MCF 10A (cell line): ENCODE measurements at regions not wholly inside any gene's neighbourhood (a gene's known extent, or its start where the extent isn't known, plus 50 kb on each side); places are given as distances from the start of the nearest gene placed in this dataset.
"Not testable (repeated sequence)": the region's sequence is repeated elsewhere in the genome, so short reads cannot be mapped to it uniquely, and the experiment has no call there.

Experiments used
- BruUV-seq: library from RNA; stranded (reverse); fragments of 400-500 nt; replicated peaks from 2 replicates; lab custom pipeline; 2021; lab: Mats Ljungman, UMichigan
- CTCF ChIA-PET: fragments of 300-600 bp; sonication (Branson Sonifier 250); formaldehyde crosslinking; extraction: SDS; loops from one replicate; lab custom pipeline; 2021; ENCODE audit warnings: antibody characterized with exemption, inconsistent platforms; lab: Yijun Ruan, JAX
- POLR2A ChIA-PET: fragments of 300-600, 350-650 bp; sonication (Branson Sonifier 250); formaldehyde crosslinking; extraction: SDS; loops from one replicate; lab custom pipeline; 2020; ENCODE audit warnings: antibody characterized with exemption, inconsistent platforms; lab: Yijun Ruan, JAX
- DNase-seq: peaks from one replicate; pipeline ENCODE4 v3.0.0-alpha.2; 2018; ENCODE audit not compliant: unreplicated experiment
- H3K27ac Mint-ChIP-seq: one replicate; pipeline ENCODE4 v1.8.0; 2022; ENCODE audit warnings: mild to moderate bottlenecking, low read depth, mixed read lengths; ENCODE audit not compliant: unreplicated experiment
- H3K27me3 Mint-ChIP-seq: one replicate; pipeline ENCODE4 v1.8.0; 2022; ENCODE audit warnings: mixed read lengths; ENCODE audit not compliant: insufficient read depth, unreplicated experiment
- H3K36me3 Mint-ChIP-seq: one replicate; pipeline ENCODE4 v1.8.0; 2022; ENCODE audit warnings: mild to moderate bottlenecking, moderate library complexity, mixed read lengths; ENCODE audit not compliant: insufficient read depth, unreplicated experiment
- H3K4me1 Mint-ChIP-seq: one replicate; pipeline ENCODE4 v1.8.0; 2022; ENCODE audit warnings: mixed read lengths; ENCODE audit not compliant: insufficient read depth, unreplicated experiment
- H3K4me3 Mint-ChIP-seq: one replicate; pipeline ENCODE4 v1.8.0; 2022; ENCODE audit warnings: mild to moderate bottlenecking, moderate library complexity, mixed read lengths; ENCODE audit not compliant: unreplicated experiment
- H3K9me3 Mint-ChIP-seq: one replicate; pipeline ENCODE4 v1.8.0; 2022; ENCODE audit warnings: mixed read lengths; ENCODE audit not compliant: unreplicated experiment
- intact Hi-C: fragments of 100-400 bp; cut with micrococcal nuclease; formaldehyde crosslinking; loops from 2 replicates; pipeline ENCODE4 v1.14.1; 2022
- TF ChIP-seq, protein P1 (sequence below): fragments of 200-600 bp; IDR thresholded peaks from one replicate; pipeline ENCODE4 v1.8.0; 2022; ENCODE audit warnings: antibody characterized with exemption, mild to moderate bottlenecking; ENCODE audit not compliant: unreplicated experiment

DNA sequence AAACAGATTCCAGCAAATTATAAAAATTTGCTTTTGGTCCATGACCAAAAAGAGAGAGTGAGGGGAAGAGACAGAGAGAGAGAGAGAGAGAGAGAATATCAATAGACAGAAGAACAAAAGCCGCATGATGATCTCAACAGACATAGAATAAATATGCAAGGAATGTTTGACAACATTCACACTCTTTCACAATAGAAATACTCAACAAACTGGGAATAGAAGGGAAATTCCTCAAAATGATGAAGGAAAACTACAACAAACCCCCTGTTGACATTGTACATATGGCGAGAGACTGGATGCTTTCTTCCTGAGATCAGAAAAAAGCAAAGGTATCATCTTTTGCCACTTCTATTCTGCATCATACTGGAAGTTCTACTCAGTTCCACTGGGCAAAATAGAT, 309.7 kb downstream of the RAD51AP2 start:
- no peak overlapping the region for H3K27ac Mint-ChIP-seq
- POLR2A ChIA-PET, result no interaction called here
- peak; percentile 34 for DNase-seq
- intact Hi-C loops, result no loop called here
- H3K36me3 Mint-ChIP-seq, result no peaks in the 10 kb centered on the region
- H3K4me1 Mint-ChIP-seq, result peaks cover 10% of the 10 kb centered on the region
- TF ChIP-seq, protein P1, sequence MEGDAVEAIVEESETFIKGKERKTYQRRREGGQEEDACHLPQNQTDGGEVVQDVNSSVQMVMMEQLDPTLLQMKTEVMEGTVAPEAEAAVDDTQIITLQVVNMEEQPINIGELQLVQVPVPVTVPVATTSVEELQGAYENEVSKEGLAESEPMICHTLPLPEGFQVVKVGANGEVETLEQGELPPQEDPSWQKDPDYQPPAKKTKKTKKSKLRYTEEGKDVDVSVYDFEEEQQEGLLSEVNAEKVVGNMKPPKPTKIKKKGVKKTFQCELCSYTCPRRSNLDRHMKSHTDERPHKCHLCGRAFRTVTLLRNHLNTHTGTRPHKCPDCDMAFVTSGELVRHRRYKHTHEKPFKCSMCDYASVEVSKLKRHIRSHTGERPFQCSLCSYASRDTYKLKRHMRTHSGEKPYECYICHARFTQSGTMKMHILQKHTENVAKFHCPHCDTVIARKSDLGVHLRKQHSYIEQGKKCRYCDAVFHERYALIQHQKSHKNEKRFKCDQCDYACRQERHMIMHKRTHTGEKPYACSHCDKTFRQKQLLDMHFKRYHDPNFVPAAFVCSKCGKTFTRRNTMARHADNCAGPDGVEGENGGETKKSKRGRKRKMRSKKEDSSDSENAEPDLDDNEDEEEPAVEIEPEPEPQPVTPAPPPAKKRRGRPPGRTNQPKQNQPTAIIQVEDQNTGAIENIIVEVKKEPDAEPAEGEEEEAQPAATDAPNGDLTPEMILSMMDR, result no peak
- CTCF ChIA-PET, result no interaction called here
- no TSS peak for BruUV-seq
- H3K27me3 Mint-ChIP-seq, result no peaks in the 10 kb centered on the region
- no peaks in the 10 kb centered on the region for H3K9me3 Mint-ChIP-seq
- peak overlapping the region; percentile 8 for H3K4me3 Mint-ChIP-seq

DNA sequence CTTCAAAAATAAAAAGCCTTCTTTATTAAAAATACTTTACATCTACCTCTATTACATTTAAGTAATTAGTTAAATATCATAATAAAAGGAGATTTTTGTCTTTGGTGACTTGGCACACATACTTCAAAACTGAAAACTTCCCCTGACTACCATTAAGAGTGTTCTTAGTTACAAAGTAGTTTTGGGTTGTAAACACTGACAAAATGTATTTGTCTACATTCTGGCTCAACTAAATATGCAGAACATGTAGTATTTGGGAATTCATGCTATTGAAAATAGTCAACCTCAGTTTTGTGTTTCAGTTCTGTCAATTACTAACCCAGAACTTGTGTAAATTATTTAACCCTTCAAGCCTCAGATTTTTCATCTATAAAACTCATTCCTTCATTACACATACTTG, 311.5 kb downstream of the RAD51AP2 start:
- POLR2A ChIA-PET, result no interaction called here
- CTCF ChIA-PET, result no interaction called here
- Mint-ChIP-seq H3K4me3 (no peak overlapping the region), H3K9me3 (no peaks in the 10 kb centered on the region), H3K4me1 (peaks cover 10% of the 10 kb centered on the region), H3K27ac (no peak overlapping the region), H3K27me3 (no peaks in the 10 kb centered on the region), H3K36me3 (no peaks in the 10 kb centered on the region)
- DNase-seq, result no peak
- no TSS peak for BruUV-seq
- TF ChIP-seq, protein P1, result no peak
- intact Hi-C loops, result no loop called here

DNA sequence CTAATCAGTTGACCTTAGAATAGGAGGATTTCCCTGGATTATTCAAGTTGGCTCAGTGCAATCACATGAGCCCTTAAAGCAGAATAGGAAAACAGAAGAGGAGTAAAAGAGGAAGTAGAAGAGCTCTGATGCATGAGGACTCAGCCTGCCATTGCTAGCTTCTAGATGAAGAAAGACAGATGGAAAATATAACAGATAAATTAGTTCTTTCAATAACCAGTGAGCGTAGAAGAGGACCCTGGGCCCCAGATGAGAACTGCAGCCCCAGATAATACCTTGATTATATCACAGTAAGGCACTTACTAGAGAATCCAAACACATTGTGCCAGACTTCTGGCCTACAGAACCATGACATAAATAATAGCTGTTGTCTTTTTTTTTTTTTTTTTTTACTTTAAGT, 314.0 kb downstream of the RAD51AP2 start:
- H3K4me3 Mint-ChIP-seq, intact Hi-C loops, POLR2A ChIA-PET, BruUV-seq, H3K27ac Mint-ChIP-seq, CTCF ChIA-PET, H3K36me3 Mint-ChIP-seq, H3K27me3 Mint-ChIP-seq, H3K9me3 Mint-ChIP-seq, DNase-seq: not testable (repeated sequence)
- peaks cover 10% of the 10 kb centered on the region for H3K4me1 Mint-ChIP-seq

GRCh38 chr2:17202628-17203027, 315.6 kb downstream of the RAD51AP2 start:
- H3K9me3 Mint-ChIP-seq, H3K4me1 Mint-ChIP-seq, H3K4me3 Mint-ChIP-seq, POLR2A ChIA-PET, intact Hi-C loops, H3K27ac Mint-ChIP-seq, H3K36me3 Mint-ChIP-seq, BruUV-seq, DNase-seq: not testable (repeated sequence)
- peaks cover 11% of the 10 kb centered on the region for H3K27me3 Mint-ChIP-seq
- CTCF ChIA-PET, result interaction anchor here (0.6 kb wide), 1 partner anchor 325 kb away, joined by 3 read pairs; no protein-coding TSS in a partner anchor

DNA sequence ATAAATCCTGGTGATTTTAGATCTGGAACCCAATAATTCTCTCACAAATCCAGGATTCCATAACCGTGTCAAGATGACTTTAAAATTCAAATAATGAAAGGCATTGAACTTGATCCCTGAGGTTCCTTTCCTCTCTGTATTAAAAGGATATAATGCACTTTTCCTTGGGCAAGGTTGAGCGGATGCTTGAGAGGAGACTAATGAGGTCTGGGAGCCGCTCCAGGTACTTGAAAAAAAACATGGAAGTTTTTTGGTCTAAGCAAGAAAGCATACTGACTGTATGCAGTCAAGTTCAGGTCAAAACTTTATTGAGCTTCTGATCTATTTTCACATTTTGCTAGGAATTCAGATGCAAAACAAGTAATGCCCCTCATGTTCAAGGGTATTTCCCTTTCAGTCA, 318.5 kb downstream of the RAD51AP2 start:
- DNase-seq, result no peak
- H3K4me3 Mint-ChIP-seq, result no peak overlapping the region
- peaks cover 29% of the 10 kb centered on the region for H3K27me3 Mint-ChIP-seq
- H3K9me3 Mint-ChIP-seq, result no peaks in the 10 kb centered on the region
- no peaks in the 10 kb centered on the region for H3K36me3 Mint-ChIP-seq
- H3K27ac Mint-ChIP-seq, result no peak overlapping the region
- intact Hi-C loops, result no loop called here
- CTCF ChIA-PET, result no interaction called here
- TF ChIP-seq, protein P1, result no peak
- H3K4me1 Mint-ChIP-seq, result no peaks in the 10 kb centered on the region
- POLR2A ChIA-PET, result interaction anchor here (0.7 kb wide), 1 partner anchor 13 kb away, joined by 4 read pairs; no protein-coding TSS in a partner anchor
- no TSS peak for BruUV-seq
